ENCODE measurements at regions not wholly inside any gene's neighbourhood (a gene's known extent, or its start where the extent isn't known, plus 50 kb on each side); places are given as distances from the start of the nearest gene placed in this dataset.

GRCh38 chr11:112841729-112842128 is 119.5 kb upstream of the NCAM1 start:
- Histone ChIP-seq H4K20me1 (replicated peaks; ENCODE audit: control insufficient read depth, extremely low read depth, insufficient read depth, low read length) (no peaks in the 10 kb centered on the region), H3K4me2 (ENCODE audit: insufficient read depth, low read length) (no peak overlapping the region), H3K27me3 (ENCODE audit: control insufficient read depth in 2 of 2, insufficient read depth in 2 of 2, low read length in 2 of 2) (no peaks in the 10 kb centered on the region), H3K4me3 (replicated peaks in 1 of 3; ENCODE audit: insufficient read depth in 1 of 3, low read depth in 1 of 3, low read length in 3 of 3) (no peak overlapping the region), H3K79me2 (ENCODE audit: control insufficient read depth, insufficient read depth, low read length) (no peaks in the 10 kb centered on the region), H3K9me1 (replicated peaks; ENCODE audit: control insufficient read depth, extremely low read depth, insufficient read depth, low read length) (no peaks in the 10 kb centered on the region), H3K4me1 (ENCODE audit: control insufficient read depth, extremely low read depth, insufficient read depth, low read length) (no peaks in the 10 kb centered on the region), H3K9me3 (replicated peaks; ENCODE audit: control insufficient read depth, insufficient read depth, low read length) (peaks cover 2% of the 10 kb centered on the region), H3K36me3 (ENCODE audit: control insufficient read depth in 2 of 2, extremely low read depth in 1 of 2, insufficient read depth in 2 of 2, low read length in 2 of 2) (no peaks in the 10 kb centered on the region), H2AFZ (ENCODE audit: low read depth, low read length) (no peak overlapping the region), H3K27ac (ENCODE audit: insufficient read depth, low read depth, low read length) (no peak overlapping the region), H3K9ac (replicated peaks; ENCODE audit: extremely low read depth, insufficient read depth, low read length) (no peak overlapping the region)
- ChIA-PET CTCF (no interaction called here), POLR2A (no interaction called here)
- TF ChIP-seq GATA2 (IDR thresholded peaks at IDR 0.05; ENCODE audit: insufficient read depth, insufficient read length, low read depth, low read length) = no peak
- TF ChIP-seq FOS (IDR thresholded peaks at IDR 0.05; ENCODE audit: borderline replicate concordance, insufficient read depth, low read length) = no peak
- TF ChIP-seq MYC (IDR thresholded peaks at IDR 0.05; ENCODE audit: low read depth, low read length) = no peak
- TF ChIP-seq JUN (IDR thresholded peaks at IDR 0.05; ENCODE audit: borderline replicate concordance, insufficient read depth, insufficient read length, low read depth) = no peak
- no peak for TF ChIP-seq CTCF (IDR thresholded peaks at IDR 0.05; ENCODE audit: extremely low read depth in 1 of 2, insufficient read depth in 1 of 2, low read depth in 1 of 2, low read length in 2 of 2)
- TF ChIP-seq, protein P1, sequence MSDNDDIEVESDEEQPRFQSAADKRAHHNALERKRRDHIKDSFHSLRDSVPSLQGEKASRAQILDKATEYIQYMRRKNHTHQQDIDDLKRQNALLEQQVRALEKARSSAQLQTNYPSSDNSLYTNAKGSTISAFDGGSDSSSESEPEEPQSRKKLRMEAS (IDR thresholded peaks at IDR 0.05; ENCODE audit: insufficient read depth, insufficient read length) = no peak
- no peak for TF ChIP-seq POLR2AphosphoS5 (IDR thresholded peaks at IDR 0.05; ENCODE audit: insufficient read depth, low read depth, low read length)
- TF ChIP-seq POLR2A (IDR thresholded peaks at IDR 0.05; ENCODE audit: low read depth, low read length) = no peak
- no peak for TF ChIP-seq EZH2 (IDR thresholded peaks at IDR 0.05; ENCODE audit: borderline replicate concordance, low read depth, low read length, severe bottlenecking)
- DNase-seq (ENCODE audit: low read depth, low spot score) (no peak), FAIRE-seq (no peak)
- BruUV-seq (replicated peaks) = no TSS peak
- intact Hi-C loops (cut with micrococcal nuclease) = no loop called here
- dilution Hi-C loops (cut with MboI; ENCODE audit: extremely low pct_ligation_motif_present, low sequenced_read_pairs) = no loop called here
